ENCODE measurements at regions not wholly inside any gene's neighbourhood (a gene's known extent, or its start where the extent isn't known, plus 50 kb on each side); places are given as distances from the start of the nearest gene placed in this dataset.

DNA sequence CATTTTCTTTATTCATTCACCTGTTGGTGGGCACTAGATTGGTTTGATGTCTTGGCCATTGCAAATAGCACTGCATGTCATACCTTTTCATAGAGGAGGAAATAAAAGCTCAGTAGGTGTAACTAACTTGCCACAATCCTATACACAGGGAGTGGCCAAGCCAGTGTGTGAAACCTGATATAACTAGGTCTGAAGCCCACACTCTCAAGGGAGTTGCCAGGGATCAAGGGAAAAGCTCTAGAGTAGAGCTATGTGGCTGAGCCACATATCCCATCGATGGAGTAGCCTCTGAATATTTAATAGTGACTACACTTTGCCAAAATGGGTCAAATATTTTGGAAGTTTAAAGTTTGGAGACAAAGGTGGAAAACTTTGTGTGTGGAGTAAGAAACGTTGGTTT is 66.1 kb upstream of the TSHZ3 start:
- Histone ChIP-seq H2BK120ac (ENCODE audit: insufficient read depth, low read length, poor library complexity) (no peak overlapping the region), H3K9ac (ENCODE audit: low read length) (no peak overlapping the region), H3K27ac (ENCODE audit: low read depth, low read length) (no peak overlapping the region), H4K12ac (ENCODE audit: low read depth, low read length) (no peak overlapping the region), H4K91ac (ENCODE audit: low read depth, low read length) (no peak overlapping the region), H3K4me1 (ENCODE audit: control insufficient read depth in 1 of 2, insufficient read depth in 2 of 2, low read length in 2 of 2) (peaks cover 0 to 3% of the 10 kb centered on the region in 2 experiments), H2BK5ac (ENCODE audit: low read depth, low read length, poor library complexity) (no peak overlapping the region), H2AK5ac (ENCODE audit: low read length) (no peak overlapping the region), H2AFZ (ENCODE audit: insufficient read depth, low read length, poor library complexity) (no peak overlapping the region), H3K9me3 (ENCODE audit: insufficient read depth, low read depth, low read length) (peaks cover 2% of the 10 kb centered on the region), H3K27me3 (ENCODE audit: insufficient read depth, low read length) (no peaks in the 10 kb centered on the region), H3K23ac (ENCODE audit: low read length) (no peak overlapping the region), H3K18ac (ENCODE audit: low read length) (no peak overlapping the region), H3K4me3 (ENCODE audit: low read depth, low read length) (no peak overlapping the region), H4K8ac (ENCODE audit: low read depth, low read length) (no peak overlapping the region), H3K79me2 (ENCODE audit: control insufficient read depth, insufficient read depth, low read length, poor library complexity) (no peaks in the 10 kb centered on the region), H3K4me2 (ENCODE audit: low read length) (no peak overlapping the region), H3K14ac (ENCODE audit: low read length) (no peak overlapping the region), H3K36me3 (ENCODE audit: control insufficient read depth in 1 of 2, insufficient read depth in 2 of 2, low read length in 2 of 2) (no peaks in the 10 kb centered on the region), H3K4ac (ENCODE audit: low read depth, low read length) (no peak overlapping the region), H3K79me1 (ENCODE audit: low read length) (no peaks in the 10 kb centered on the region), H2BK12ac (ENCODE audit: low read length) (no peak overlapping the region)
- 100% methylated on average over 1 of the region's 2 CpGs for WGBS (ENCODE audit: extremely low coverage, insufficient coverage, insufficient read length)
- no peak for DNase-seq

DNA sequence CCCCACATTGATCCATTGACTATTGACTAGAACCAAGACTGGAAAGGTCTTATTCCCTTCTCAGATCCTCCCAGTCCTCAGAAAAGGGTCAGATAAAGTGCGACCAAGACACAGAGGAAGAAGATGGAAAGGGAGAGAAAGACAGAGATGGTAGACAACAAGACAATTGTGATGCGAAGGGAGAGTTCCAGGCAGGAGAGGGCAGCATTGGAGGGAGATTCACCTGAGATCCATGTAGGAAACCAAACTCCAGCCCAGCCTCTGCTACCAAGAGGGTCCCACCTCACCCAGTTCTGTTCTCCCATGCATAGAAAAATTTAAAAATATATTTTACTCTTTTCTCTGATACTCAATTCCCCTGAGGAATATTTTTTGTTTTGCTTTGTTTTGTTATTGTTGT is 67.3 kb upstream of the TSHZ3 start:
- no peak overlapping the region for H3K18ac ChIP-seq (ENCODE audit: low read length)
- H3K23ac ChIP-seq (ENCODE audit: low read length) = no peak overlapping the region
- H2AK5ac ChIP-seq (ENCODE audit: low read length) = no peak overlapping the region
- H2BK120ac ChIP-seq (ENCODE audit: insufficient read depth, low read length, poor library complexity) = no peak overlapping the region
- no peak for DNase-seq
- H3K79me2 ChIP-seq (ENCODE audit: control insufficient read depth, insufficient read depth, low read length, poor library complexity) = no peaks in the 10 kb centered on the region
- H3K27ac ChIP-seq (ENCODE audit: low read depth, low read length) = no peak overlapping the region
- H3K4me1 ChIP-seq (ENCODE audit: control insufficient read depth in 1 of 2, insufficient read depth in 2 of 2, low read length in 2 of 2) = peaks cover 0 to 3% of the 10 kb centered on the region in 2 experiments
- no CpG with 5 or more reads among the region's 2 CpGs for WGBS (ENCODE audit: extremely low coverage, insufficient coverage, insufficient read length)
- H2BK5ac ChIP-seq (ENCODE audit: low read depth, low read length, poor library complexity) = no peak overlapping the region
- no peak overlapping the region for H3K4me3 ChIP-seq (ENCODE audit: low read depth, low read length)
- H2AFZ ChIP-seq (ENCODE audit: insufficient read depth, low read length, poor library complexity) = no peak overlapping the region
- no peak overlapping the region for H4K91ac ChIP-seq (ENCODE audit: low read depth, low read length)
- H3K79me1 ChIP-seq (ENCODE audit: low read length) = no peaks in the 10 kb centered on the region
- H3K27me3 ChIP-seq (ENCODE audit: insufficient read depth, low read length) = no peaks in the 10 kb centered on the region
- peaks cover 2% of the 10 kb centered on the region for H3K9me3 ChIP-seq (ENCODE audit: insufficient read depth, low read depth, low read length)
- H3K4ac ChIP-seq (ENCODE audit: low read depth, low read length) = no peak overlapping the region
- no peak overlapping the region for H3K9ac ChIP-seq (ENCODE audit: low read length)
- no peak overlapping the region for H3K4me2 ChIP-seq (ENCODE audit: low read length)
- no peaks in the 10 kb centered on the region for H3K36me3 ChIP-seq (ENCODE audit: control insufficient read depth in 1 of 2, insufficient read depth in 2 of 2, low read length in 2 of 2)
- H3K14ac ChIP-seq (ENCODE audit: low read length) = no peak overlapping the region
- no peak overlapping the region for H4K8ac ChIP-seq (ENCODE audit: low read depth, low read length)
- H4K12ac ChIP-seq (ENCODE audit: low read depth, low read length) = no peak overlapping the region
- H2BK12ac ChIP-seq (ENCODE audit: low read length) = no peak overlapping the region

DNA sequence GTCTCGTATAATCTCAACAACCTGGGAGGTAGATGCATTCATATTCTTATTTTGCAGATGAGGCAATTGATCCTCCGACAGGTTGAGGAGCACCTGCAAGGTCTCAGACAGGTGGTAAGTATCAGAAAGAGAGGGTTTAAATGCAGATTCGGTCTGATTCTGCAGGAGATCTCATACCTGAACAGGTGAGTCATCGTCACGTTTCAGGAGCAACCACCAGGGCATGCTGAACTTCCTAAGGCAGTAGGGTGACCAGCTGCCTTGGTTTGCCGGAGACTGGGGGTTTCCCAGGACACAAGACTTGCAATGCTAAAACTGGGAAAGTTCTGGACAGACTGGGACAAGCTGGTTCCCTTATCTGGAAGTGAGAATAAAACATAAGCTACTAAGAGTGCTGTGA is 68.8 kb upstream of the TSHZ3 start:
- H3K9me3 ChIP-seq (ENCODE audit: insufficient read depth, low read depth, low read length) = peaks cover 2% of the 10 kb centered on the region
- H3K4ac ChIP-seq (ENCODE audit: low read depth, low read length) = no peak overlapping the region
- H4K8ac ChIP-seq (ENCODE audit: low read depth, low read length) = no peak overlapping the region
- no peak overlapping the region for H3K4me2 ChIP-seq (ENCODE audit: low read length)
- no peak overlapping the region for H4K91ac ChIP-seq (ENCODE audit: low read depth, low read length)
- peak; percentile 48 to 62 for DNase-seq
- H3K4me3 ChIP-seq (ENCODE audit: low read depth, low read length) = no peak overlapping the region
- H4K12ac ChIP-seq (ENCODE audit: low read depth, low read length) = no peak overlapping the region
- H2AFZ ChIP-seq (ENCODE audit: insufficient read depth, low read length, poor library complexity) = no peak overlapping the region
- H3K23ac ChIP-seq (ENCODE audit: low read length) = no peak overlapping the region
- no peak overlapping the region for H3K27ac ChIP-seq (ENCODE audit: low read depth, low read length)
- H3K18ac ChIP-seq (ENCODE audit: low read length) = no peak overlapping the region
- no peak overlapping the region for H3K9ac ChIP-seq (ENCODE audit: low read length)
- no peak overlapping the region for H2BK12ac ChIP-seq (ENCODE audit: low read length)
- no CpG with 5 or more reads among the region's 6 CpGs for WGBS (ENCODE audit: extremely low coverage, insufficient coverage, insufficient read length)
- no peak overlapping the region for H2AK5ac ChIP-seq (ENCODE audit: low read length)
- peaks cover 0 to 3% of the 10 kb centered on the region in 2 experiments for H3K4me1 ChIP-seq (ENCODE audit: control insufficient read depth in 1 of 2, insufficient read depth in 2 of 2, low read length in 2 of 2)
- no peak overlapping the region for H2BK5ac ChIP-seq (ENCODE audit: low read depth, low read length, poor library complexity)
- no peak overlapping the region for H2BK120ac ChIP-seq (ENCODE audit: insufficient read depth, low read length, poor library complexity)
- H3K36me3 ChIP-seq (ENCODE audit: control insufficient read depth in 1 of 2, insufficient read depth in 2 of 2, low read length in 2 of 2) = no peaks in the 10 kb centered on the region
- no peaks in the 10 kb centered on the region for H3K79me1 ChIP-seq (ENCODE audit: low read length)
- H3K27me3 ChIP-seq (ENCODE audit: insufficient read depth, low read length) = no peaks in the 10 kb centered on the region
- H3K79me2 ChIP-seq (ENCODE audit: control insufficient read depth, insufficient read depth, low read length, poor library complexity) = no peaks in the 10 kb centered on the region
- H3K14ac ChIP-seq (ENCODE audit: low read length) = no peak overlapping the region

DNA sequence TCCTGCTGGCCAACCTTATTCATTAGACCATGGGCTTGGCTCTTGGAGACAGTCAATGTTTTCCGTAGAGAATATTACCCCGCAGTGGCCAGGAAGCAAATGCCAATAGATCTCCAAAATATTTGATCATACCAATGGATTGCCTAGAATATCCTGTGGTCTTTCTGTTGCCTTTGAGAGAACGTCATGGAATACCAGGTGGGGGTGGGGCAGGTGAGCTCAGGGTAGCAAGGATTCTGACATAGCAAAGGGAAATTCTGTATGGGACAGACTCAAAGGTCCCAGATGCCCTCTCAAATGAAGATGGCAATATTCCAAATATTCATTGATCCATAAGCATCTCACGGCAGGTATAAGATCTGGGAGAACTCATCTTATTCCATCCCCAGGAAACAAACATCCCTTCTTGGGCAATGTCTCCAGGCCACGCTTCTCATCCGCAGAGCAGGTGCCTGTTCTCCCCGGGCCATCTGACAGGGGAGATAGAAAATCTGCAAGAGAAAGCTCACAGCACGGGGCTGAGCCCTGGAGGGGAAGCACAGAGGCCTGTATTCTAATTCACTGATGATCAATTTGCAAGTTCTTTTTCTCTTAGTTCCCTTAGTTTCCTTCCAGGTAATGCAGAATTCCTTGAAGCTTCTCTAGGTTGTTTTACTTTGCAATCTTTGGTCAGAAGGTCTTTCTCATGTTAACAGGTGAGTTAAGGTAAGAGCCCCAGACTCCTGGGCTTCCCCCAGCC is 69.6 kb upstream of the TSHZ3 start:
- no peak overlapping the region for H3K9ac ChIP-seq (ENCODE audit: low read length)
- no peaks in the 10 kb centered on the region for H3K79me2 ChIP-seq (ENCODE audit: control insufficient read depth, insufficient read depth, low read length, poor library complexity)
- no peaks in the 10 kb centered on the region for H3K9me3 ChIP-seq (ENCODE audit: insufficient read depth, low read depth, low read length)
- H2AFZ ChIP-seq (ENCODE audit: insufficient read depth, low read length, poor library complexity) = no peak overlapping the region
- peaks cover 0 to 3% of the 10 kb centered on the region in 2 experiments for H3K4me1 ChIP-seq (ENCODE audit: control insufficient read depth in 1 of 2, insufficient read depth in 2 of 2, low read length in 2 of 2)
- no peak overlapping the region for H3K18ac ChIP-seq (ENCODE audit: low read length)
- no peak overlapping the region for H4K12ac ChIP-seq (ENCODE audit: low read depth, low read length)
- no peak overlapping the region for H3K4ac ChIP-seq (ENCODE audit: low read depth, low read length)
- no peak overlapping the region for H2AK5ac ChIP-seq (ENCODE audit: low read length)
- no peak overlapping the region for H3K14ac ChIP-seq (ENCODE audit: low read length)
- no peak overlapping the region for H2BK5ac ChIP-seq (ENCODE audit: low read depth, low read length, poor library complexity)
- H3K27me3 ChIP-seq (ENCODE audit: insufficient read depth, low read length) = no peaks in the 10 kb centered on the region
- H3K79me1 ChIP-seq (ENCODE audit: low read length) = no peaks in the 10 kb centered on the region
- no peak overlapping the region for H3K27ac ChIP-seq (ENCODE audit: low read depth, low read length)
- no peak overlapping the region for H4K8ac ChIP-seq (ENCODE audit: low read depth, low read length)
- no peak overlapping the region for H2BK12ac ChIP-seq (ENCODE audit: low read length)
- H3K23ac ChIP-seq (ENCODE audit: low read length) = no peak overlapping the region
- DNase-seq = no peak
- no peak overlapping the region for H2BK120ac ChIP-seq (ENCODE audit: insufficient read depth, low read length, poor library complexity)
- no CpG with 5 or more reads among the region's 8 CpGs for WGBS (ENCODE audit: extremely low coverage, insufficient coverage, insufficient read length)
- H3K4me2 ChIP-seq (ENCODE audit: low read length) = no peak overlapping the region
- no peaks in the 10 kb centered on the region for H3K36me3 ChIP-seq (ENCODE audit: control insufficient read depth in 1 of 2, insufficient read depth in 2 of 2, low read length in 2 of 2)
- H3K4me3 ChIP-seq (ENCODE audit: low read depth, low read length) = no peak overlapping the region
- H4K91ac ChIP-seq (ENCODE audit: low read depth, low read length) = no peak overlapping the region
